Keratinocyte (primary cell): ENCODE measurements at regions not wholly inside any gene's neighbourhood (a gene's known extent, or its start where the extent isn't known, plus 50 kb on each side); places are given as distances from the start of the nearest gene placed in this dataset.

ENCODE experiments used
- CTCF ChIP-seq, 3 experiments: IDR thresholded peaks in 1 of 3; conservative IDR thresholded peaks in 1 of 3; optimal IDR thresholded peaks in 1 of 3; 2 replicates in 2 of 3; 3 replicates in 1 of 3; pipeline versions ENCODE3 to v1.5.1; 2011; ENCODE audit warnings: low read length in 3 of 3, mild to moderate bottlenecking in 3 of 3, moderate library complexity in 2 of 3, control low read depth in 1 of 3, inconsistent platforms in 1 of 3; ENCODE audit not compliant: insufficient read depth in 2 of 3; ENCODE audit errors: extremely low read depth in 1 of 3
- EZH2 ChIP-seq: IDR thresholded peaks from one replicate; pipeline ENCODE4 v1.6.1; 2012; ENCODE audit warnings: inconsistent platforms, mild to moderate bottlenecking, low read length, moderate library complexity

- TF ChIP-seq CTCF (optimal IDR thresholded peaks at IDR 0.05 in 1 of 3, IDR thresholded peaks at IDR 0.05 in 1 of 3, conservative IDR thresholded peaks at IDR 0.05 in 1 of 3; ENCODE audit: extremely low read depth in 1 of 3, insufficient read depth in 2 of 3, low read length in 3 of 3), result no peak
- no peak for TF ChIP-seq EZH2
Observed at GRCh38 chr4:104870495-104871233, 276.0 kb upstream of the TET2 start.
